H1 (cell line): ENCODE measurements at regions not wholly inside any gene's neighbourhood (a gene's known extent, or its start where the extent isn't known, plus 50 kb on each side); places are given as distances from the start of the nearest gene placed in this dataset.

ENCODE experiments used
- CHD2 ChIP-seq: IDR thresholded peaks from 2 replicates; pipeline ENCODE4 v1.6.1; 2012; ENCODE audit warnings: low read length, improper control_type of control experiment
- GTF2F1 ChIP-seq: IDR thresholded peaks from 2 replicates; pipeline ENCODE4 v1.6.1; 2012; ENCODE audit warnings: low read depth, low read length, improper control_type of control experiment, borderline replicate concordance
- JUN ChIP-seq: IDR thresholded peaks from 2 replicates; pipeline ENCODE4 v1.6.1; 2011; ENCODE audit warnings: low read depth, mild to moderate bottlenecking, improper control_type of control experiment, low read length
- KDM1A ChIP-seq: fragments of 200-600, 300-600 bp; sonication (generic); IDR thresholded peaks from 2 replicates; pipeline ENCODE4 v1.7.1; 2016; ENCODE audit warnings: mild to moderate bottlenecking, low read length, borderline replicate concordance
- POLR2AphosphoS5 ChIP-seq: IDR thresholded peaks from 2 replicates; pipeline ENCODE4 v1.6.1; 2011; ENCODE audit warnings: low read depth, low read length
- RXRA ChIP-seq: IDR thresholded peaks from 2 replicates; pipeline ENCODE4 v1.6.1; 2011; ENCODE audit warnings: low read depth, mild to moderate bottlenecking, low read length, moderate library complexity; ENCODE audit not compliant: insufficient read depth
- SAP30 ChIP-seq: fragments of 300-600 bp; sonication (generic); IDR thresholded peaks from 2 replicates; pipeline ENCODE4 v1.7.1; 2012; ENCODE audit warnings: low read length, moderate library complexity, mild to moderate bottlenecking, inconsistent platforms; ENCODE audit not compliant: insufficient read depth, insufficient replicate concordance
- SP2 ChIP-seq: IDR thresholded peaks from 2 replicates; pipeline ENCODE4 v1.6.1; 2012; ENCODE audit warnings: mild to moderate bottlenecking, low read length, inconsistent platforms
- YY1 ChIP-seq: IDR thresholded peaks from 2 replicates; pipeline ENCODE4 v1.6.1; 2011; ENCODE audit warnings: low read depth, mild to moderate bottlenecking, low read length
- TF ChIP-seq, protein P1 (sequence below): IDR thresholded peaks from 2 replicates; pipeline ENCODE4 v1.6.1; 2012; ENCODE audit warnings: inconsistent platforms
- TF ChIP-seq, protein P2 (sequence below), 3 experiments: IDR thresholded peaks; 1 replicate in 2 of 3; 2 replicates in 1 of 3; pipeline versions ENCODE4 v1.5.1 to v1.6.1; 2011; ENCODE audit warnings: low read length in 3 of 3, mild to moderate bottlenecking in 3 of 3, inconsistent platforms in 2 of 3, low read depth in 1 of 3, moderate library complexity in 1 of 3; ENCODE audit not compliant: insufficient read depth in 1 of 3; ENCODE audit errors: control extremely low read depth in 1 of 3

DNA sequence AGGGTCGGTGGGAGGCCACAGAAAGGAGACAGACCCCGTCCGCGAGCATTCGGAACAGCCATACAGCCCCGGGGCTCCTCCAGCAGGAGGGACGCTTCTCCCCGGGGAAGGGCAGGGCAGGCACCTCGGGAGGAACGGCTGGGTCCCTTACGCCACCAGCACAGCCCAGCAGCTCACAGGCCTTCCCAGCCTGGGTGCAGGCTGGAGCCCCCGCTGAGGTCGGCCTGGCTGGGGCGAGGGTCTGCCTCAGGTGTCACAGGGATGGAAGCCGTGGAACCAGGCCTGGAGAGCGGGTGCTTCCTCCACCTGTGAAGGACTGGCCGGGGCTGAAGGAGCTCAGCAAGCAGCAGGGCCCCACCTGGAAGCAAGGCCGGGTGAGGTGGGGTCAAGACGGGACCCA lies 732.3 kb downstream of the BRD1 start:
- TF ChIP-seq, protein P1, sequence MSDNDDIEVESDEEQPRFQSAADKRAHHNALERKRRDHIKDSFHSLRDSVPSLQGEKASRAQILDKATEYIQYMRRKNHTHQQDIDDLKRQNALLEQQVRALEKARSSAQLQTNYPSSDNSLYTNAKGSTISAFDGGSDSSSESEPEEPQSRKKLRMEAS, result no peak
- TF ChIP-seq GTF2F1 (no peak), CHD2 (no peak), KDM1A (no peak), SP2 (no peak), POLR2AphosphoS5 (no peak), YY1 (no peak), RXRA (no peak), JUN (no peak), SAP30 (no peak)
- TF ChIP-seq, protein P2, sequence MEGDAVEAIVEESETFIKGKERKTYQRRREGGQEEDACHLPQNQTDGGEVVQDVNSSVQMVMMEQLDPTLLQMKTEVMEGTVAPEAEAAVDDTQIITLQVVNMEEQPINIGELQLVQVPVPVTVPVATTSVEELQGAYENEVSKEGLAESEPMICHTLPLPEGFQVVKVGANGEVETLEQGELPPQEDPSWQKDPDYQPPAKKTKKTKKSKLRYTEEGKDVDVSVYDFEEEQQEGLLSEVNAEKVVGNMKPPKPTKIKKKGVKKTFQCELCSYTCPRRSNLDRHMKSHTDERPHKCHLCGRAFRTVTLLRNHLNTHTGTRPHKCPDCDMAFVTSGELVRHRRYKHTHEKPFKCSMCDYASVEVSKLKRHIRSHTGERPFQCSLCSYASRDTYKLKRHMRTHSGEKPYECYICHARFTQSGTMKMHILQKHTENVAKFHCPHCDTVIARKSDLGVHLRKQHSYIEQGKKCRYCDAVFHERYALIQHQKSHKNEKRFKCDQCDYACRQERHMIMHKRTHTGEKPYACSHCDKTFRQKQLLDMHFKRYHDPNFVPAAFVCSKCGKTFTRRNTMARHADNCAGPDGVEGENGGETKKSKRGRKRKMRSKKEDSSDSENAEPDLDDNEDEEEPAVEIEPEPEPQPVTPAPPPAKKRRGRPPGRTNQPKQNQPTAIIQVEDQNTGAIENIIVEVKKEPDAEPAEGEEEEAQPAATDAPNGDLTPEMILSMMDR (IDR thresholded peaks at IDR 0.05; ENCODE audit: control extremely low read depth in 1 of 3, insufficient read depth in 1 of 3, low read depth in 1 of 3, low read length in 3 of 3), result no peak
